GM23338 (cell line): ENCODE measurements at regions not wholly inside any gene's neighbourhood (a gene's known extent, or its start where the extent isn't known, plus 50 kb on each side); places are given as distances from the start of the nearest gene placed in this dataset.

Experiments used
- ETS1 ChIP-seq: IDR thresholded peaks from 2 replicates; pipeline ENCODE4 v1.6.1; 2016; ENCODE audit warnings: antibody characterized with exemption
- EZH2 ChIP-seq: fragments of 200-600 bp; sonication (generic); IDR thresholded peaks from one replicate; pipeline ENCODE4 v1.8.0; 2017; ENCODE audit warnings: antibody characterized with exemption, mild to moderate bottlenecking, low read depth; ENCODE audit not compliant: unreplicated experiment
- EZH2phosphoT487 ChIP-seq: fragments of 200-600 bp; sonication (generic); IDR thresholded peaks from one replicate; pipeline ENCODE4 v1.8.1; 2018; ENCODE audit warnings: antibody characterized with exemption; ENCODE audit not compliant: unreplicated experiment
- NANOG ChIP-seq: IDR thresholded peaks from 2 replicates; pipeline ENCODE4 v1.6.1; 2016; ENCODE audit warnings: antibody characterized with exemption, borderline replicate concordance
- REST ChIP-seq: IDR thresholded peaks from one replicate; pipeline ENCODE4 v1.6.1; 2018; ENCODE audit warnings: antibody characterized with exemption; ENCODE audit not compliant: unreplicated experiment
- ZNF462 ChIP-seq: fragments of 250-450 bp; sonication (Bioruptor Pico); IDR thresholded peaks from 2 replicates; pipeline ENCODE4 v1.5.0; 2020; ENCODE audit warnings: mild to moderate bottlenecking, moderate library complexity

GRCh38 chr1:102282955-102283354 is 286.2 kb upstream of the OLFM3 start (continued):
- no peak for TF ChIP-seq ZNF462 (CRISPR knock-in tag)
- TF ChIP-seq NANOG: no peak
- no peak for TF ChIP-seq ETS1
- no peak for TF ChIP-seq EZH2
- TF ChIP-seq REST: no peak
- TF ChIP-seq EZH2phosphoT487: no peak
